Kidney (tissue), 13 donors: ENCODE measurements at regions not wholly inside any gene's neighbourhood (a gene's known extent, or its start where the extent isn't known, plus 50 kb on each side); places are given as distances from the start of the nearest gene placed in this dataset.

Experiments used
- DNase-seq, 5 donors: peaks; one replicate each; pipeline ENCODE4 v3.0.0-alpha.2; 2013 to 2020
- FAIRE-seq: peaks from 2 replicates; lab custom pipeline; 2012; peaks lifted over from hg19 to GRCh38; lab: Jason Lieb, UNC
- H3K27ac ChIP-seq, 2 donors: one replicate each; pipeline ENCODE4 v1.7.0; 2013; ENCODE audit warnings: low read depth in 2 of 2, low read length in 2 of 2, inconsistent platforms in 1 of 2
- H3K27me3 ChIP-seq: one replicate; pipeline ENCODE4 v1.7.1; 2013; ENCODE audit warnings: low read length, inconsistent platforms; ENCODE audit not compliant: control insufficient read depth, insufficient read depth
- H3K36me3 ChIP-seq, 3 donors: one replicate each; pipeline versions ENCODE4 v1.7.0 to v1.7.1; 2013; ENCODE audit warnings: low read length in 3 of 3, control low read depth in 1 of 3, inconsistent platforms in 1 of 3; ENCODE audit not compliant: insufficient read depth in 3 of 3, control insufficient read depth in 2 of 3
- H3K4me1 ChIP-seq, 3 donors: one replicate each; pipeline versions ENCODE4 v1.7.0 to v1.7.1; 2013; ENCODE audit warnings: low read length in 3 of 3, inconsistent platforms in 1 of 3, low read depth in 1 of 3; ENCODE audit not compliant: control insufficient read depth in 2 of 3, insufficient read depth in 2 of 3
- H3K4me3 ChIP-seq, 3 donors: one replicate each; pipeline versions ENCODE4 v1.7.0 to v1.8.1; 2013; ENCODE audit warnings: low read length in 3 of 3, control low read depth in 1 of 3, inconsistent platforms in 1 of 3
- H3K9ac ChIP-seq, 3 donors: one replicate each; pipeline versions ENCODE4 v1.7.0 to v1.7.1; 2013; ENCODE audit warnings: low read length in 3 of 3, control low read depth in 1 of 3, inconsistent platforms in 1 of 3
- H3K9me3 ChIP-seq, 3 donors: one replicate each; pipeline versions ENCODE4 v1.7.0 to v1.7.1; 2013; ENCODE audit warnings: low read length in 3 of 3, control low read depth in 1 of 3, inconsistent platforms in 1 of 3; ENCODE audit not compliant: control insufficient read depth in 2 of 3, insufficient read depth in 1 of 3
- intact Hi-C: fragments of 100-400 bp; cut with DNase I; formaldehyde crosslinking; loops from one replicate; pipeline ENCODE4 v1.11.1; 2022
- TF ChIP-seq, protein P1 (sequence below): IDR thresholded peaks from 3 replicates; pipeline ENCODE4 v1.5.1; 2012; ENCODE audit warnings: mild to moderate bottlenecking, moderate library complexity, borderline replicate concordance; ENCODE audit not compliant: insufficient read depth; ENCODE audit errors: extremely low read depth
- donor health status: control.
- donor health status: control.
- donor health status: control.
- donor health status: control.
- donor health status: control.
- donor health status: DM: yes; HTN: yes; CAD: no.
- donor health status: Normal renal cell carcinoma (clear cell type).

DNA sequence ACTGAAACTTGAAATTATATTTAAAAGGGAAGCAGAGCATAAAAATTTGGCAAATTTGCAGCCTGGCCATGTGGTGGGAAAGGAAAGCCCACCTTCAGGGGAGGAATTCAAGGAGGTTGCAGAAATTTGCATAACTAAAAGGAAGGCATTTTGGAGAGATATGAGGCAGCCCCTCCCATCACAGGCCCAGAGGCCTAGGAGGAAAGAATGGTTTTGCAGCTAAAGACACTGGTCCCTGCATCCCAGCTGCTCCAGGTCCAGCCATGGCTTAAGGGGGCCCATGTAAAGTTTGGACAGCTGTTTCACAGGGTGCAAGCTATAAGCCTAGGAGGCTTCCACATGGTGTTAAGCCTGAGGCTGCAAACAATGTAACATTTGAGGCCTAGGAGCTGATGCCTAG lies 212.5 kb downstream of the NNT start:
- TF ChIP-seq, protein P1, sequence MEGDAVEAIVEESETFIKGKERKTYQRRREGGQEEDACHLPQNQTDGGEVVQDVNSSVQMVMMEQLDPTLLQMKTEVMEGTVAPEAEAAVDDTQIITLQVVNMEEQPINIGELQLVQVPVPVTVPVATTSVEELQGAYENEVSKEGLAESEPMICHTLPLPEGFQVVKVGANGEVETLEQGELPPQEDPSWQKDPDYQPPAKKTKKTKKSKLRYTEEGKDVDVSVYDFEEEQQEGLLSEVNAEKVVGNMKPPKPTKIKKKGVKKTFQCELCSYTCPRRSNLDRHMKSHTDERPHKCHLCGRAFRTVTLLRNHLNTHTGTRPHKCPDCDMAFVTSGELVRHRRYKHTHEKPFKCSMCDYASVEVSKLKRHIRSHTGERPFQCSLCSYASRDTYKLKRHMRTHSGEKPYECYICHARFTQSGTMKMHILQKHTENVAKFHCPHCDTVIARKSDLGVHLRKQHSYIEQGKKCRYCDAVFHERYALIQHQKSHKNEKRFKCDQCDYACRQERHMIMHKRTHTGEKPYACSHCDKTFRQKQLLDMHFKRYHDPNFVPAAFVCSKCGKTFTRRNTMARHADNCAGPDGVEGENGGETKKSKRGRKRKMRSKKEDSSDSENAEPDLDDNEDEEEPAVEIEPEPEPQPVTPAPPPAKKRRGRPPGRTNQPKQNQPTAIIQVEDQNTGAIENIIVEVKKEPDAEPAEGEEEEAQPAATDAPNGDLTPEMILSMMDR = no peak
- Histone ChIP-seq H3K36me3 (no peaks in the 10 kb centered on the region), H3K4me3 (no peak overlapping the region), H3K4me1 (no peaks in the 10 kb centered on the region), H3K27ac (no peak overlapping the region), H3K9ac (no peak overlapping the region), H3K9me3 (peaks cover 0 to 13% (median 8%) of the 10 kb centered on the region in 3 donors), H3K27me3 (no peaks in the 10 kb centered on the region)
- no peak for DNase-seq
- intact Hi-C loops = no loop called here
- no peak for FAIRE-seq

DNA sequence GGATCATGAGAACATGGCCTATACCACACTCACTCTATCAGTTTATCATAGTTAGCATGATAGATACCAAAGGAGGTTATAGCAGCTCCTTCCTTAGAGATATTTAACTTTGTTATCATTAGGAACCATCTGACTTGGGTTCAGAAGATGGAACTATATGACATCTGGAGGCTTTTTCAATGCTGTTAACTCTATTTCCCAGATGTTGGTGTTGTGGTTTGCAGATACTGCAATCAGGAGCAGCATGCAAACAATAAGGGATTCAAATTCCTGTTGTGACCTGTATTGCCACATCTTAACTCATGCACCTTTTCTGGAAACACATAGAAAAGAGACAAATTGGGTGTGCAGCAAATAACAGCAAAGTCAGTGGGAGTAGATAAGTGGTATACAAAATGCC lies 201.7 kb downstream of the NNT start:
- Histone ChIP-seq H3K27me3 (no peaks in the 10 kb centered on the region), H3K4me1 (no peaks in the 10 kb centered on the region), H3K9ac (no peak overlapping the region), H3K4me3 (no peak overlapping the region), H3K27ac (no peak overlapping the region), H3K36me3 (no peaks in the 10 kb centered on the region), H3K9me3 (no peaks in the 10 kb centered on the region)
- intact Hi-C loops = no loop called here
- FAIRE-seq = no peak
- no peak for DNase-seq
- TF ChIP-seq, protein P1 = no peak

DNA sequence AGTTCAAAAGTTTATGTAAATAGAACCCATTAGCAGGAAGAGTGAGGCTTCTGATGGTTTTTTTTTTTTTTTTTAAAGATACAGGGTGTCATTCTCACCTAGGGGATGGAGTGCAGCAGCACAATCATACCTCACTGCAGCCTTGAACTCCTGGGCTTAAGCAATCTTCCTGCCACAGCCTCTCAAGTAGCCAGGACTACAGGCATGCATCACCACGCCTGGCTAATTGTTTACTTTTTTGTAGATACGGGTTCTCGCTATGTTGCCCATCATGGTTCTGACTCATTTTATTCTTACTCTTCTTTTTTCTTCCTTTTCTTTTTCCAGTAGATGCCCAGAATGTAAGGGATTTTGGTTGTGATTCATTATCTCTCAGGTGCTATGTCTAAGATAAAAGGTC lies 201.1 kb downstream of the NNT start:
- Histone ChIP-seq H3K36me3 (no peaks in the 10 kb centered on the region), H3K4me3 (no peak overlapping the region), H3K27ac (no peak overlapping the region), H3K27me3 (no peaks in the 10 kb centered on the region), H3K4me1 (no peaks in the 10 kb centered on the region), H3K9ac (no peak overlapping the region), H3K9me3 (no peaks in the 10 kb centered on the region)
- intact Hi-C loops = no loop called here
- no peak for DNase-seq
- TF ChIP-seq, protein P1 = no peak
- no peak for FAIRE-seq

DNA sequence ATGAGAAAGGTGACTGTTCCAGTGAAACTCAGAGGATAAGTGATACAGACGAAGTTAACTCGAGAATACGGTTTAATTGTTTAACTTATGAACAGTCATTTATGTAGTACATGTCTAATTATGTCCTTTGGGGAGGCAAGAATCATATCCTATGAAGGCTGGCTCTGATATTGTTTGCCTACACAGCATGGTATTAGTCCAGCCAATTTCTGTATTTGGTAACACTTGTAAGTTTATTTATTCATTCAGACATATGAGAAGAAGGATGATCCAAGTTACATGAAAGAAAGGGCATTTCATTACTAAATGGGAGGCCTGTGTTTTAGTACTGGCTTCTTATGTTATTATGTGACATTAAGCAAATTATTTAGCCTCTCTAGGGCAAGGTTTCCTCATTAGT lies 199.7 kb downstream of the NNT start:
- Histone ChIP-seq H3K27me3 (no peaks in the 10 kb centered on the region), H3K27ac (no peak overlapping the region), H3K9ac (no peak overlapping the region), H3K36me3 (no peaks in the 10 kb centered on the region), H3K9me3 (no peaks in the 10 kb centered on the region), H3K4me3 (no peak overlapping the region), H3K4me1 (no peaks in the 10 kb centered on the region)
- no peak for DNase-seq
- FAIRE-seq = no peak
- intact Hi-C loops = no loop called here
- TF ChIP-seq, protein P1 = no peak
